ENCODE measurements at regions not wholly inside any gene's neighbourhood (a gene's known extent, or its start where the extent isn't known, plus 50 kb on each side); places are given as distances from the start of the nearest gene placed in this dataset.

- DNase-seq, result no peak
These were observed 147.4 kb upstream of the STK17B start for GRCh38 chr2:196318517-196319377.

- peak; percentile 74 for DNase-seq
These were observed 151.8 kb upstream of the STK17B start for GRCh38 chr2:196322973-196323810.

DNA sequence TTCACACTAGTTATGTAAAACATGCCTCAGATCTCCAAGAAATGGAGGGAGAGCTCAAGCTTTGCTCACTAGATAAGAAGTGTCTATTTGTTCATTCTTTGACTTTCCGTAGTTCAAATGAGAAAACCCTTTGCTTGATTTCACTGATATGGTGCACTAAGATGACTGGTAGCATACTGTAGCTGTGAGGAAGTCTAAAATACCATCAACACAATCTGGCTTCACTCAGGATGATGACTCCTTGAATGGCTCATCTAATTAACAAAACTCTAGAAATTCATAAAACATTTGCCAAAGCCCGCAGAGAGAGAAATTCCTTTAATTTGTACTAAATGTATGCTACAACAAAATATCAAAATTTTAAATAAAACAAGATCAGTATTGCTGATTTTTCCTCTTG lies 152.8 kb upstream of the STK17B start:
- peak; percentile 75 for DNase-seq

DNA sequence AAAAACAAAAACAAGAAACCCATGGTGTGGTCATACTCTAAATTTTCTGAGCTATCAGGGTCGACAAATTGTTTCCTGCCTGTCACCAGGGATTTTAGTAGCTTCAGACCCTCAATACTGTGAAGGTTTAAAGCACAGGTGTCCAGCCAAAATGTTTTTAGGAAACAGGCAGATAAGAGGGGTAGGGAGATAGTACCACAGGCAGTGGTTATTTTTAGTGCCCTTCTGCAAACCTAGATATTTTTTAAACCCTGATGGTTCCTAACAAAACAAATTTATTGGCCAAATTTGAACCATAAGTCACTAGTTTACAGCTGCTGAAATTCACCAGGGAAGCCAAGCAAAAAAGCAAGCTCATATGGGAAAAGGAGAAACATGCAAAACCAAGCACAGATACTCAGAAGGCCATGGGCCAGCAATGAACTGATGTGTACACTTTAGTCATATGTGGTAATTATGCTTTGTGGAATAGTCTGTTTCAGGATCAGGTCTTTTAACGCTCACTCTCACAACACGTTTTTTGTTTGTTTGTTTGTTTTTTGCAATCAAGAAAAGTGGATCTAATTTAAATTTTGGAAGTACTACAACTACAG lies 156.8 kb upstream of the STK17B start:
- no peak for DNase-seq

DNA sequence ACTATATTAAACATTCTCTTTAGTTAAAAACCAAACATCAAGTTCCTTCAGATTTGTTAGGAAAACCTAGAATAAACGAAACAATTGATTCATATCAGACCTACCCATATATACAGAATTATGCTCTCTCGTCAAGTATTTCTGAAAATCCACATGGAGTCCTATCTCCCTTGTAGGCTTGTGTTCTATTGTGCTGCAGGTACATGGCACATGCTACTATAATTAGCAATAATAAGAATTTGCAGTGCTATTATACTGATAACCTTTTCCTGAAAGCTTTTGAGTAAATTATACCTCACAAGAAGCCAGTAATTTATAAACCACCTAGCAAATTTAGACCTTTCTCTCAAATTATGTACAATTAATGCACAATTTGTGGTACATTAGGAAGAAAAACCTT lies 158.6 kb upstream of the STK17B start:
- DNase-seq, result no peak

GRCh38 chr2:196330645-196331044 lies 159.3 kb upstream of the STK17B start:
- no peak for DNase-seq

DNA sequence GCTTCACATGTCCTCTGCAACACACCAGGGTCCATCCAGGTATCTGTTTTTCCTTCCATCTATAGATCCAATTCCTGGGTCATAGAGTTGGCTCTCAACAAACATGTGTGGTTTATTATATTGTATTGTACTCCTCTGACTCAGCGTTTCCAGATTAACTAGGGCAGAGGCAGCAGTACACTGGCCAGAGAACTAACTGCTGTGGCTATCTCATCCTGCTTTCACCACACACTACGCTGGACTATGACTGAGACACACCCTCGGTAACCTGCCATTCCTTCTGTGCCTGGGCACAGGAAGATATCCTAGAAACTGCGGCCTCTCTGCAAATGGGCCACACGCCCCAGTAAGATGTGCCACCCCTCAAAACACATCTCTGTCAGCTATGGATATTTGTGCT lies 159.8 kb upstream of the STK17B start:
- peak; percentile 57 for DNase-seq

GRCh38 chr2:196331851-196332250 lies 160.5 kb upstream of the STK17B start:
- DNase-seq, result peak; percentile 58

DNA sequence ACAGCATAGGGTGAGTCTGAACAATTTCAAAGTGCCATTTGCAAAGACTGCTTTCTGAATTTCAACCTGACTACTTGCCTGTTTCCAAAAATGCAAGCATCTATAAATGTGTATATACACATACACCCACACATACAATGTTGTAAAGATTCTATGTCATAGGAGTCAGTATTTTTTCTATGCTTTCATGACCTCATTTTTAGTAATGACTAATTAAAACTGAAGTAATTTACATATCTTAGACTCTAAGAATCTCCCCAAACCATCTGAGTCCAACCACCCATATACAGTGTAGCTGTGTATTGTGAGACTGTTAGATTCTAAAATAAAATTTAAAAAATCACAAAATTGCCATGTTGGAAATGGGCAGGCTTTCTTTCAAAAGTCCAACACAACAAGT lies 162.0 kb upstream of the STK17B start:
- no peak for DNase-seq

DNA sequence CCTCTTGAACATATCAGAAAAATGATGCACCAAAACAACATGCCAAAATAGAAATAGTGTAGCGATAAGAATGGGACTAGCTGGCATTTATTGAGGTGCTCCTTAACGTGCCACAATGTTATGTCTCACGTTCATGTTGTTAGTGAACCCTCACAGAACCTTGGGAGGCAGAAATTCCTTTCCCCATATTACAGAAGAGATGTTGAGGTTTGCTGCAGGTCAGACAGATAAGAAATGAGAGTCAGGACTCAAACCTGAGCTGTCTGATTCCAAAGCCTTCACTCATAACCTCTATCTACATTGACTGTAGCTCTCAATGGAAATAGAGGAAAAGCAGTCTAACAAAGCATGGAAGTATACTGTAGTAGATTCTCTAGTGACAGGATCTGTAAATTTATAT lies 163.3 kb upstream of the STK17B start:
- DNase-seq, result no peak

DNA sequence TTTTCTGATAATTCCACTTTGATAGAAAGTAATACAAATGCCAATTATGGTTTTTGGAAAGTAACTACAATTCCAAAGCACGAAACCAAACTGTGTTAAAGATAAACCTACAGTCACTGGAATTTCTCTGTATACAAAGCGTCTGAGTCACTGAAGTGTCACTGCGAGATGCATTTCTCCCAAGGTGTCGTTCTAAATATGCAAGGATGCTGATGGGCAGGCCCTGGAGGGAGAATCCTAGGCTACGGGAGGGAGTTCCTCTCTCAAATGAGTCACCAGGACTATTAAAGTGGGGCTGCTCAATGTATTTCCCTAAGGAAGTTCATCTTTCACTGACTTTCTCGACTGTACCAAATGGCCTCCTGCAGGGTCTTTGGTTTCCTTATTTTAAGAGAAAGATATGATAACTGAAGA lies 163.8 kb upstream of the STK17B start:
- DNase-seq, result peak; percentile 93

GRCh38 chr2:196336207-196336606 lies 164.8 kb upstream of the STK17B start:
- no peak for DNase-seq

DNA sequence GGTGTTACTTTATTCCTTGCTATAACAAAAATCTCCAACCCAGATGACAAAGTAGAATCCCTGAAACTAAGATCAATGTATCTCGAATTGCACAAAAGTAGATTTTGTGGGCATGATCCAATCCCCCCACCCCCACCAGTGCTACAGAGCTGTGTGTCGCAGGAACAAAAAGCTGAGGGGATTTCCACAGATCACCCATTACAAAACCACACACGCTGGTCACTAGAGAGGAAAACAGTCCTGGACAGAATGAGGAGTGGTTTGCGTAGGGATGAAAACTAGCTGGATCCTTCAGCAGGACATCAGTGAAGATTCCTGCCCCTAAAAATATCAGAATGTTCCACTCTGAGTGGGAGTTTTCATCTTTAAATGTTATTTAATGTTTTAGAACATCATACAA lies 165.3 kb upstream of the STK17B start:
- no peak for DNase-seq

DNA sequence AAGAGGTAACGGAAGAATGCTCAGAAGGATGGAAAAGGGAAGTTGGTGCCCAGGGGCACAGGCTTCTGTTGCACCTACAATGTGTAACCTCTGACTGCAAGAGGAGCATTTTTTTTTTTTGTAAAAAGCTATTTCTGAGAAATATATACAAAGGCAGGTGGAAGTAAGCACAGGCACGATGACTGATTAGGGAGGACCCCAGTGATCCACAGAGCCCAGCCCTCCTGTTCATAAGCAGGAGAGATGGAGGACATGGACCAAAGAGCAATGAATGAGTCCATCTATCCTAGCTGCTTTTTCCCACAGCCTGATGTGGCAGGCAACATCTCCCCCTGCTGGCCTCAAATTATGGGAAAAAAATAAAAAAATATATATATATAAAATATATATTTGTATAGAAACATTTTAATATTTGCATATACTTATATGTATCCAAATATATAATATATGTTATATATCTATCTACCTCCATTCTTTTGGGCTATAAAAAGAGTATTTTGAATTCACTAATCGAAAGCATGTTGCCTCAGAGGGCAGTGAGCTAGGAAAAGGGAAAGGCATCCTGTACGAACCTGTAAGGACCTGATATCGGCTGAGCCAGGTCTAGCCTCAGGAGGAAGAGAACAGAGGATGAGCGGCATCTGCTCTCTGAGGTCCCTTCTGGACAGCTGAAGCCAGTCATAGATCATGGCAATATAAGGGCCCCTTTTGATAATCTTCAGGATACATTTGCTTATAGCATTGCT lies 166.0 kb upstream of the STK17B start:
- peak; percentile 45 for DNase-seq

GRCh38 chr2:196338440-196338839 lies 167.1 kb upstream of the STK17B start:
- no peak for DNase-seq

- DNase-seq, result no peak
These were observed 170.0 kb upstream of the STK17B start for GRCh38 chr2:196341277-196341841.

DNA sequence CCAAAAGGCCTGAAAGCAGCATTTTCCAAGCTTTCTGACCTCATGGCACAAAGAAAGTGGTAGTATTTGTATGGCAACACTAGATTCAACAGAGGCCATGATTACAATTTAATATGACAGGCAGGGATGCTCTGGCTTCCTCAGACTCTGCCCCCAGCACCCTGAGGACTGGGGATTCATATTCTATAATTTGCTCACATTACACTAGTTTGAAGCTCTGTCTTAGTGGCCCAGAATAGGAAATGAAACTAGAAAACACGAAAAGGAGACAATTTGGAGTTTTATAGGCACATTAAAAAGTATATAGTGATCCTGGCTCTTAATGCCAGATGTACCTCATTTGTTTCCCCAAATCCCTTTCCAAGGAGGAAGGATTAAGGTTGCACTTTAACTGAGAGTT lies 173.0 kb upstream of the STK17B start:
- no peak for DNase-seq

DNA sequence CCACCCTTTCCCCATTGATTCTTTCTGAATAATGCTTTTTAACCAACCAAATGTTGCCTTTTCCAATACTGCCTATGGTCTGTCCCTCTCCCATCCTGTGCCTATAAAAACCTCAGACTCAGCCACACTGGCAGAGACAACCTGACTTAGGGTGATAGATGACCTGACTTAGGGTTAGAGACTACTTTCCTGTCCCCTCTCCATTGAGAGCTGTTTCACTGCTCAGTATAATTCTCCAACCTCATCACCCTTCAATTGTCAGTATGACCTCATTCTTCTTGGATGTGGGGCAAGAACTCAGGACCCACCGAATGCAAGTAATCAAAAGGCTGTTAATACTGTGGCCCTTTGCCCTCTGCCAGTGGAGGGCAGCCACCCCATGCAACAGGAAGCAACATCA lies 182.3 kb upstream of the STK17B start:
- no peak for DNase-seq

DNA sequence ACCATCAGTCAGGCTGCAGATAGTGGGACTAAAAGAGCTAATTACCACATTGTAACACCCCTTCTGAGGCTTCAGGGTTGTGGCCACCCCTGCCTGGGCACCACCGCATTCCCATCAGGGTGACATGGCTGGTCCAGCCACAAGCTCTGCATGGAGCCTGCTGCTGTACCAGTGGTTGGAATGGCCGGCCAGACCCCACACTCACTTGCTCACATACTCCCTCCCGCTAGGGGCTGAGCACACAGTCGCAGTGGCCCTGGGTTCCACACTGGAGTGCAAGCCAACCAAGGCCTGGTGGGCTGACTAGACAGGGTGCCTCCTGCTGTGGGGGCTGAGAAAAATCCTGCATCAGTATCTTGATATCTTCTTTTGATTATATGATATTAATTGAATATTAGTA lies 182.8 kb upstream of the STK17B start:
- DNase-seq, result no peak

- DNase-seq, result no peak
These were observed 185.0 kb upstream of the STK17B start for GRCh38 chr2:196356332-196356731.

- no peak for DNase-seq
These were observed 189.3 kb upstream of the STK17B start for GRCh38 chr2:196360650-196361049.

DNA sequence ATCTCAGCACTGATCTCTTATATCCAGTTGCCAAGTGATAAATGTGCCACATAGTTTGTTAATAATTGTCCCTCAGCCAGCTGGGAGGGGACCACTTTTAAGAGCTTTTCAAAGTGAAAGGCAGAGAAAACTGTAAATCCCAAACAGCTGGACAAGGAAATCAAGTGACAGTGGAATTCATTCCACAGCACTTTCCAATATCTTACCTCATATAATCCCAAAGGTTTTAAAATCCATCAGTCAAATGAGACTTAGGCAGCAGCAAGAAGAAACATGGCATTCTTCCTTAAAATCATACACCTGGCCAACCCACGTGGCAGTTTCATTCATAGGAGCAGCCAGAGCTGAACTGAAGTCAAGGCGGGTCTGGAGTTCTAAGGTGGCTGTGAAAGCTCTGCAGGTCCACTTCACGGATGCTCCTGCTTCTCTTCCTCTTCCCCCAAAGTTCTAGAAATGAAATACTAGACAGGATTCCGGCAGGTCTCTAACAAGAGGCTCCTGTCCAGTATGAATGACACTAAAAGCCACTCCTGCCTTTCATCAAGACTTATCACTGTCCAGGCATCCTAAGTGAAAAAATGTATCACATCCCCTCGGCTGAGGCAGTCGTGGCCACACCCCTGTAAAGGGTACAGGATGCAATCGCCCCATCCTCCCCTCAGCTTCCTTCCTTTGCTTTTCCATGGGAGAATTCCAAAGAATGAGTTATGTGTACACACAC lies 190.4 kb upstream of the STK17B start:
- DNase-seq, result peak; percentile 37

Data from fibroblast of skin of right quadriceps (primary cell).